ENCODE measurements at regions not wholly inside any gene's neighbourhood (a gene's known extent, or its start where the extent isn't known, plus 50 kb on each side); places are given as distances from the start of the nearest gene placed in this dataset.
"Not testable (repeated sequence)": the region's sequence is repeated elsewhere in the genome, so short reads cannot be mapped to it uniquely, and the experiment has no call there.

- not testable (repeated sequence) for TF ChIP-seq CTCF (optimal IDR thresholded peaks at IDR 0.05 in 1 of 3, IDR thresholded peaks at IDR 0.05 in 1 of 3, conservative IDR thresholded peaks at IDR 0.05 in 1 of 3; ENCODE audit: extremely low read depth in 1 of 3, insufficient read depth in 2 of 3, low read length in 3 of 3); EZH2 (IDR thresholded peaks at IDR 0.05; ENCODE audit: low read length)
Measured at GRCh38 chr4:4031446-4032135, 195.1 kb downstream of the OTOP1 start.
